GM10266 (cell line): ENCODE measurements at regions not wholly inside any gene's neighbourhood (a gene's known extent, or its start where the extent isn't known, plus 50 kb on each side); places are given as distances from the start of the nearest gene placed in this dataset.

Experiments
- DNase-seq: peaks from one replicate; pipeline ENCODE4 v3.0.0; 2012; ENCODE audit errors: extremely low spot score
- CTCF ChIP-seq: IDR thresholded peaks from 2 replicates; pipeline ENCODE4 v1.5.1; 2012; ENCODE audit warnings: mild to moderate bottlenecking, low read depth; ENCODE audit not compliant: control insufficient read depth, insufficient read depth; ENCODE audit errors: missing control alignments

GRCh38 chr6:126198631-126199030, 141.3 kb upstream of the CENPW start:
- no peak for TF ChIP-seq CTCF

GRCh38 chr6:126199466-126199865, 140.4 kb upstream of the CENPW start:
- TF ChIP-seq CTCF: no peak
- no peak for DNase-seq

More at GRCh38 chr6:126198631-126199030, 141.3 kb upstream of the CENPW start:
- DNase-seq: no peak

GRCh38 chr6:126202707-126203106, 137.2 kb upstream of the CENPW start:
- no peak for TF ChIP-seq CTCF
- DNase-seq: no peak

GRCh38 chr6:126204126-126204525, 135.8 kb upstream of the CENPW start:
- TF ChIP-seq CTCF: no peak
- DNase-seq: no peak

- DNase-seq: no peak
- no peak for TF ChIP-seq CTCF
Observed at GRCh38 chr6:126204598-126204997, 135.3 kb upstream of the CENPW start.

- TF ChIP-seq CTCF: no peak
- no peak for DNase-seq
Observed at GRCh38 chr6:126206504-126207246, 133.2 kb upstream of the CENPW start.

- TF ChIP-seq CTCF: no peak
- no peak for DNase-seq
Observed at GRCh38 chr6:126210398-126211075, 129.4 kb upstream of the CENPW start.
